SK-N-MC (cell line): ENCODE measurements at regions not wholly inside any gene's neighbourhood (a gene's known extent, or its start where the extent isn't known, plus 50 kb on each side); places are given as distances from the start of the nearest gene placed in this dataset.

Source experiments
- DNase-seq: peaks from one replicate; pipeline ENCODE4 v3.0.0-alpha.2; 2011; ENCODE audit warnings: low read depth, low spot score
- H3K27ac ChIP-seq: fragments of 200-600 bp; sonication (generic); 2 replicates; pipeline ENCODE4 v1.5.1; 2016; ENCODE audit warnings: mixed run types
- H3K36me3 ChIP-seq: fragments of 200-600 bp; sonication (generic); 2 replicates; pipeline ENCODE4 v1.6.1; 2017; ENCODE audit warnings: antibody characterized with exemption, low read length, mixed read lengths; ENCODE audit not compliant: insufficient read depth
- H3K4me3 ChIP-seq: fragments of 200-600 bp; sonication (generic); 2 replicates; pipeline ENCODE4 v1.5.1; 2016
- H3K9ac ChIP-seq: fragments of 200-600 bp; sonication (generic); 2 replicates; pipeline ENCODE4 v1.8.0; 2017; ENCODE audit warnings: mixed run types, mixed read lengths; ENCODE audit not compliant: insufficient read length
- H3K9me3 ChIP-seq: fragments of 200-600 bp; sonication (generic); 2 replicates; pipeline ENCODE4 v1.6.1; 2017; ENCODE audit warnings: low read depth, mild to moderate bottlenecking, antibody characterized with exemption, low read length, moderate library complexity, mixed read lengths
- EZH2 ChIP-seq: fragments of 200-600 bp; sonication (generic); IDR thresholded peaks from one replicate; pipeline ENCODE4 v1.6.1; 2017; ENCODE audit warnings: antibody characterized with exemption
- FOXP2 ChIP-seq: optimal IDR thresholded peaks from 2 replicates; pipeline ENCODE3; 2011; ENCODE audit warnings: mild to moderate bottlenecking, moderate library complexity; ENCODE audit not compliant: insufficient read depth; ENCODE audit errors: extremely low read length, control extremely low read depth
- POLR2AphosphoS5 ChIP-seq: IDR thresholded peaks from 2 replicates; pipeline ENCODE4 v1.6.1; 2012; ENCODE audit warnings: mild to moderate bottlenecking, low read depth, low read length, borderline replicate concordance

DNA sequence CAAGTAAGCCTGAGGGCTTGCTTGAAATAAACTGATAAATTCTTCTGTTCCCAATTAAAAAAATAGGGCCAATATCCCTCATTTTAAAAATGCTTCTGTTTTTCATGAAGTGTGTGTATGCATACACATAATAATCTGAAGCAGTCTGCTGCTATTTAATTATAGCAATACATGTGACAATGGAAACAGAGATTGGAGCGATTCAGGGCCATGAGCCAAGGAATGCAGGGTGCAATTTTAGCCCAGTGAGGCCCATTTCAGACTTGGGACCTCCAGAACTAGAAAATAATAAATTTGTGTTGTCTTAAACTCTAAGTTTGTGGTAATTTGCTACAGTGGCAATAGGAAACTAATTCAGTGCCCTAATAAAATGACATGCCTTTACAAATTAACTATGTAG lies 264.9 kb downstream of the LTN1 start:
- Histone ChIP-seq H3K9ac (no peak overlapping the region), H3K27ac (peak overlapping the region; percentile 60; the same call in 1 of the 2 replicates), H3K36me3 (no peaks in the 10 kb centered on the region), H3K9me3 (no peaks in the 10 kb centered on the region), H3K4me3 (peak overlapping the region; percentile 8; the same call in 1 of the 2 replicates)
- TF ChIP-seq FOXP2: no peak
- TF ChIP-seq POLR2AphosphoS5: no peak
- TF ChIP-seq EZH2: no peak
- DNase-seq: no peak

DNA sequence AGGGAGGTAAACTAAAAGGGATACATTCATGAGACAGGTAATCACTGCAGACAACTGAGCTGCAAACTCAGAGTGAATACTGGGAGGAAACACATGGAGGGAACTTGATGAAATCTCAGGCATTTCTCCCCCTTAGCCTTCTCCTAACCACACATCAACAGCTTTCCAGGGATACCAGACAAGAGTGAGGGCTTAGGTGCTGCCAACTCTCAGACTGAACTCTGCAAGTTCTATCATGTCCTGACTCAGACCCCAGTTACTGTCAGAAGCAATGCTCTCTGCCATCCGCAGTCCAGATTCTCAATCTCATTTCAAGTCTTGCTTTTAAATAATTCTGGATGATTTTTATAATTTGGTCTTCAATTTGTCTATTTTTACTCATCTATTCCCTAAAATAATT lies 267.3 kb downstream of the LTN1 start:
- no peak overlapping the region for H3K9ac ChIP-seq
- TF ChIP-seq POLR2AphosphoS5 (no peak), EZH2 (no peak), FOXP2 (no peak)
- H3K9me3 ChIP-seq: no peaks in the 10 kb centered on the region
- no peaks in the 10 kb centered on the region for H3K36me3 ChIP-seq
- H3K27ac ChIP-seq: no peak overlapping the region
- H3K4me3 ChIP-seq: no peak overlapping the region
- DNase-seq: no peak

DNA sequence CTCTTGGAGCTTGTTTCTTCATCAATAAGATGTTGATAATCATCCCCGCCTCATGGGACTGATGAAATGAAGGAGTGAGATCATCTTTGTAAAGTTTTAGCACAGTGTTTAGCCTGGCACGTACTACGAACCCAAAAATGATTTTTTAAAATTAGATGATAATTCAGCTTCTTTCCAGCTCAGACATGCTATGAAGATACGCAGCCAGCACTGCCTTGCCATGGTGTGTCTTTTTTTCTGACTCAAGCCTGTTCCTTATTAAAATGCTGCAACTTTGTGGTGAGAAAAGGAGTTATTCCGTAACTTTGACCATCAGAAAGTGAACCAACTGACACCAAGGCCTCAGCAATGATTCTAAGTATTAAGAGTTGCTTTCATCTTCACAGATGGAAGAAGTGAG lies 269.0 kb downstream of the LTN1 start:
- H3K4me3 ChIP-seq: no peak overlapping the region
- no peaks in the 10 kb centered on the region for H3K9me3 ChIP-seq
- peak overlapping the region; percentile 65 for H3K27ac ChIP-seq
- no peak overlapping the region for H3K9ac ChIP-seq
- no peak for DNase-seq
- no peaks in the 10 kb centered on the region for H3K36me3 ChIP-seq
- TF ChIP-seq EZH2 (no peak), POLR2AphosphoS5 (no peak), FOXP2 (no peak)

- no peak for TF ChIP-seq EZH2
- TF ChIP-seq POLR2AphosphoS5: no peak
- TF ChIP-seq FOXP2: no peak
- no peak overlapping the region for H3K4me3 ChIP-seq
- H3K36me3 ChIP-seq: no peaks in the 10 kb centered on the region
- H3K9ac ChIP-seq: no peak overlapping the region
- no peak overlapping the region for H3K27ac ChIP-seq
- peaks cover 4% of the 10 kb centered on the region; the same call in 1 of the 2 replicates for H3K9me3 ChIP-seq
- no peak for DNase-seq
Observed at GRCh38 chr21:28719723-28720122, 273.0 kb downstream of the LTN1 start.

DNA sequence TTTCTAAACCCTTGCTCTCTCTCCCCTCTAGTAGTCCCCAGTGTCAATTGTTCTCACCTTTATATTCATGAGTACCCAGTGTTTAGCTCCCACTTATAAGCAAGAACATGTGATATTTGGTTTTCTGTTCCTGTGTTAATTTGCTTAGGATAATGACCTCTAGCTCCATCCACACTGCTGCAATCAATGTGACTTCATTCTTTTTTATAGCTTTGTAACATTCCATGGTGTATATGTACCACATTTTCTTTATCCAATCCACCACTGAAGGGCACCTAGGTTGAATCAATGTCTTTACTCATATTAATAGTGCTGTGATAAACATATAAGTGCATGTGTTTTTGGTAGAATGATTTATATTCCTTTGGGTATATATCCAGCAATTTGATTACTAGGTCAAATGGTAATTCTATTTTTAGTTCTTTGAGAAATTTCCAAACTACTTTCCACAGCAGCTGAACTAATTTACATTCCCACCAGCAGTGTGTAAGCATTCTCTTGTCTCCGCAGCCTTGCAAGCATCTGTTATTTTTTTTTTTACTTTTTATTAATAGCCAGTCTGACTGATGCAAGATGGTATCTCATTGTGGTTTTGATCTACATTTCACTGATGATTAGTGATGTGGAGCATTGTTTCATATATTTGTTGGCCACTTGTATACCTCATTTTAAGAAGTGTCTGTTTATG lies 277.8 kb downstream of the LTN1 start:
- TF ChIP-seq POLR2AphosphoS5 (no peak), FOXP2 (no peak), EZH2 (no peak)
- DNase-seq: no peak
- Histone ChIP-seq H3K9ac (no peak overlapping the region), H3K9me3 (peaks cover 4% of the 10 kb centered on the region; the same call in 1 of the 2 replicates), H3K36me3 (no peaks in the 10 kb centered on the region), H3K27ac (no peak overlapping the region), H3K4me3 (no peak overlapping the region)

DNA sequence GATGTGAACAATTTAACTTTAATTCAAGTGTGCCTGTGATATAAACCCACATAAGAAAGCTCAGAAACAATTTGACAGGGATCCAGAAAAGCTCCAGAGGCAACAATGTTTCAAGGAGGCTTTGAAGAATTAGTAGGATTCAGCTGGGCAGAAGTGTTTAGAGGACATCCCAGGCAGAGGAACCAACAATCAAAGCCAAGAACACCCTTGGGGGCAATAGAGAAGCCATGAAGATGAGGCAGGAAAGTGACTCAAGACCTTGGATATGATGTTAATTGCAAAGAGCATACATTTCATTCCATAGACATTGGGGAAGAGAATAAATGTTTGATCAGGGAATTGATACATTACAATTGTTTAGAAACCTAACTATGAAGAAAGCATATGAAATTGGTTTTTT lies 280.3 kb downstream of the LTN1 start:
- no peak for DNase-seq
- Histone ChIP-seq H3K27ac (no peak overlapping the region), H3K36me3 (no peaks in the 10 kb centered on the region), H3K4me3 (no peak overlapping the region), H3K9me3 (peaks cover 4% of the 10 kb centered on the region; the same call in 1 of the 2 replicates), H3K9ac (no peak overlapping the region)
- TF ChIP-seq FOXP2 (no peak), EZH2 (no peak), POLR2AphosphoS5 (no peak)

DNA sequence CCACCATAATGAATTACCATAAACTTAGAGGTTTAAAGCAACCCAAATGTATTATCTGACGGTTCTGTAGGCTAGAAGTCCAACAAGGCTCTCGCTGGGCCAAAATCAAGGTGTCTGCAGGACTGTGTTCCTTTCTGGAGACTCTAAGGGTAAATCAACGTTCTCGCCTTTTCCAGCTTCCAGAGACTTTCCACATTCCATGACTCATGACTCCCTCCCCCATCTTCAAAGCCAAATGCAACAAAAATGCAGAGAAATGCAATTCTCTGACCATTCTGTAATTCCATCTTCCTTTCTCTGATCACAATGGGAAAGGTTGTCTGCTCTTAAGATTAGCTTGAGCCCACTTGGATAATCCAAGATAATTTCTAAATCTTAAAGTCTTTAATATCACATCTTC lies 287.1 kb downstream of the LTN1 start:
- DNase-seq: no peak
- Histone ChIP-seq H3K9ac (no peak overlapping the region), H3K9me3 (no peaks in the 10 kb centered on the region; the same call in 1 of the 2 replicates), H3K36me3 (no peaks in the 10 kb centered on the region), H3K4me3 (no peak overlapping the region), H3K27ac (no peak overlapping the region)
- TF ChIP-seq EZH2: no peak
- no peak for TF ChIP-seq FOXP2
- no peak for TF ChIP-seq POLR2AphosphoS5

DNA sequence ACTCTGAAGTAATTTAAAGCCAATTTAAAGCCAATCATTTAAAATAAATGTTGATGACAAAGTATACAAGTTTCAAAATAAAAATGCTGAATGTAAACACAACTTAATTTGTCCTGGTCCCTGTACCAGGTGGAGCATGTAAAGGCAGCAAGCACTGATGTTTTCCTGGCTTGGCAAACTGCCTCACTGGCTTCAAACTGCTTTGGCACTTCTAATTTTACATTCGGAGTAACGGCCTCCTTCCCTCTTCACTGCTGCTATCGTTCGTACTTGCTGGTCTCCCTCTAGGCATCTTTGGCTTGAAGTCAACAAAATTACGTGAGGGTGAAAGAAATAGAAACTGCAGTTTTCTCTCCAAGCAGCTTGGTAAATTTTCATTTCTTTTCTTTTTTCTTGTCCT lies 287.9 kb downstream of the LTN1 start:
- Histone ChIP-seq H3K9me3 (no peaks in the 10 kb centered on the region; the same call in 1 of the 2 replicates), H3K4me3 (peak overlapping the region; percentile 1; the same call in 1 of the 2 replicates), H3K9ac (no peak overlapping the region), H3K36me3 (no peaks in the 10 kb centered on the region), H3K27ac (no peak overlapping the region)
- DNase-seq: no peak
- TF ChIP-seq POLR2AphosphoS5 (no peak), EZH2 (no peak), FOXP2 (no peak)

DNA sequence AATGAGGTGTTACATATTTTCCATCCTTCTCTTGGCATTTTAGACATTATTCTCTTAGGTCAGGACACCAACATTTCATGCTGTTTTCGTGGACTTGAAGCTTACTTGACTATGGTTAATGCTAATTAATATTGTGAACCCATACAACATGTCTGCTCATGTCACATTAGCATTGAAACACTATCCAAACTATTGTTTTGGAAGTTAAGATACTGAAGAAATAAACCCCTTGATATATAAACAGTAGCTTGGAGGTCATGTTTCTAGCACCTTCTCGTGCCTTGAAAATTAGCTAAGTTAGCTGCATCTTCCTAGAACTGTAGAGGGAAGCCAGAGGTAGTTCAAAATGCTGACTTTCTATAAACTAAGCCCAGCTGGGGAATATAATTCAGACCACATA lies 288.8 kb downstream of the LTN1 start:
- Histone ChIP-seq H3K4me3 (no peak overlapping the region), H3K9ac (no peak overlapping the region), H3K27ac (peak overlapping the region; percentile 15; the same call in 1 of the 2 replicates), H3K9me3 (no peaks in the 10 kb centered on the region; the same call in 1 of the 2 replicates), H3K36me3 (no peaks in the 10 kb centered on the region)
- no peak for TF ChIP-seq POLR2AphosphoS5
- no peak for DNase-seq
